Caco-2 (cell line): ENCODE measurements at regions not wholly inside any gene's neighbourhood (a gene's known extent, or its start where the extent isn't known, plus 50 kb on each side); places are given as distances from the start of the nearest gene placed in this dataset.

ENCODE experiments used
- BruUV-seq: library from RNA; stranded (reverse); fragments of 400-500 nt; replicated peaks from 2 replicates; lab custom pipeline; 2021; lab: Mats Ljungman, UMichigan
- CTCF ChIA-PET: fragments of 300-600 bp; sonication (Branson Sonifier 250); formaldehyde crosslinking; loops from one replicate; lab custom pipeline; 2022; ENCODE audit warnings: antibody characterized with exemption; lab: Charles Lee
- POLR2A ChIA-PET: fragments of 300-600 bp; sonication (Branson Sonifier 250); formaldehyde crosslinking; loops from one replicate; lab custom pipeline; 2022; ENCODE audit warnings: antibody characterized with exemption; lab: Charles Lee
- DNase-seq, 2 experiments: peaks; one replicate each; pipeline versions ENCODE4 v3.0.0 to v3.0.0-alpha.2; 2020 to 2022
- H3K27me3 ChIP-seq: replicated peaks from 2 replicates; pipeline ENCODE4 v1.6.0; 2011; ENCODE audit warnings: low read length; ENCODE audit not compliant: control insufficient read depth, insufficient read depth
- H3K36me3 ChIP-seq: 2 replicates; pipeline ENCODE4 v1.5.1; 2011; ENCODE audit warnings: low read length; ENCODE audit not compliant: control insufficient read depth, insufficient read depth
- H3K4me1 ChIP-seq: fragments of 250-450 bp; sonication (Bioruptor Pico); 2 replicates; pipeline ENCODE4 v1.5.1; 2020; ENCODE audit warnings: mild to moderate bottlenecking
- H3K4me3 ChIP-seq: 2 replicates; pipeline ENCODE4 v1.5.1; 2011; ENCODE audit warnings: low read depth, mild to moderate bottlenecking, control low read depth, low read length
- H3K9me3 ChIP-seq: fragments of 250-450 bp; sonication (Bioruptor Pico); 2 replicates; pipeline ENCODE4 v1.5.1; 2020; ENCODE audit warnings: mild to moderate bottlenecking, moderate library complexity
- H3K27ac Mint-ChIP-seq: one replicate; pipeline ENCODE4 v1.8.0; 2022; ENCODE audit warnings: mixed read lengths; ENCODE audit not compliant: unreplicated experiment
- H3K27me3 Mint-ChIP-seq: one replicate; pipeline ENCODE4 v1.8.0; 2022; ENCODE audit warnings: mixed read lengths; ENCODE audit not compliant: insufficient read depth, unreplicated experiment
- H3K36me3 Mint-ChIP-seq: one replicate; pipeline ENCODE4 v1.8.0; 2022; ENCODE audit warnings: mild to moderate bottlenecking, mixed read lengths; ENCODE audit not compliant: insufficient read depth, unreplicated experiment
- H3K4me1 Mint-ChIP-seq: one replicate; pipeline ENCODE4 v1.8.0; 2022; ENCODE audit warnings: low read depth, mixed read lengths; ENCODE audit not compliant: unreplicated experiment
- H3K4me3 Mint-ChIP-seq: one replicate; pipeline ENCODE4 v1.8.0; 2022; ENCODE audit warnings: mild to moderate bottlenecking, moderate library complexity, mixed read lengths; ENCODE audit not compliant: unreplicated experiment
- H3K9me3 Mint-ChIP-seq: one replicate; pipeline ENCODE4 v1.8.0; 2022; ENCODE audit warnings: mixed read lengths; ENCODE audit not compliant: unreplicated experiment
- intact Hi-C: fragments of 100-400 bp; cut with micrococcal nuclease; formaldehyde crosslinking; loops from one replicate; pipeline ENCODE4 v1.10.0; 2022; ENCODE audit not compliant: unreplicated experiment
- TF ChIP-seq, protein P1 (sequence below), 2 experiments: fragments of 200-600 bp in 1 of 2; IDR thresholded peaks; 1 replicate in 1 of 2; 2 replicates in 1 of 2; pipeline versions ENCODE4 v1.5.1 to v1.8.0; 2011 to 2022; ENCODE audit warnings: antibody characterized with exemption in 1 of 2, control low read depth in 1 of 2, inconsistent platforms in 1 of 2, low read depth in 1 of 2, low read length in 1 of 2, mild to moderate bottlenecking in 1 of 2, moderate library complexity in 1 of 2; ENCODE audit not compliant: insufficient read depth in 1 of 2, severe bottlenecking in 1 of 2, unreplicated experiment in 1 of 2

DNA sequence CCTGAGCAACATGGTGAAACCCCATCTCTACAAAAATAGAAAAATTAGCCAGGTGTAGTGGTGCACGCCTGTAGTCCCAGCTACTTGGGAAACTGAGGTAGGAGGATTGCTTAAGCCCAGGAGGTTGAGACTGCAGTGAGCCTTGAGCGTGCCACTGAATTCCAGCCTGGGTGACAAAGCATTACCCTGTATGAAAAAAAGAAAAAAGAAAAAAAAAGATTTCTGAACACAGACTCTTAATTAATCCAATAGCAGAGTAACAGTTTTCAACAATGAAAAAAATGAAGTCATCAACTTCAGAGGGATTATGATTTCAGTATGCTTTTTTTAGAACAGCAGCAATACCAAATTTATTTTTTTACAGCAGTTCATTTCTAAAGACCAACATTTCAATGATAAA, 118.8 kb upstream of the TNPO1 start:
- Histone ChIP-seq H3K4me3 (no peak overlapping the region), H3K27me3 (no peaks in the 10 kb centered on the region), H3K36me3 (no peaks in the 10 kb centered on the region), H3K9me3 (no peaks in the 10 kb centered on the region), H3K4me1 (no peaks in the 10 kb centered on the region)
- Mint-ChIP-seq H3K27ac (no peak overlapping the region), H3K27me3 (peaks cover 18% of the 10 kb centered on the region), H3K9me3 (no peaks in the 10 kb centered on the region), H3K4me3 (no peak overlapping the region), H3K36me3 (no peaks in the 10 kb centered on the region), H3K4me1 (no peaks in the 10 kb centered on the region)
- TF ChIP-seq, protein P1, sequence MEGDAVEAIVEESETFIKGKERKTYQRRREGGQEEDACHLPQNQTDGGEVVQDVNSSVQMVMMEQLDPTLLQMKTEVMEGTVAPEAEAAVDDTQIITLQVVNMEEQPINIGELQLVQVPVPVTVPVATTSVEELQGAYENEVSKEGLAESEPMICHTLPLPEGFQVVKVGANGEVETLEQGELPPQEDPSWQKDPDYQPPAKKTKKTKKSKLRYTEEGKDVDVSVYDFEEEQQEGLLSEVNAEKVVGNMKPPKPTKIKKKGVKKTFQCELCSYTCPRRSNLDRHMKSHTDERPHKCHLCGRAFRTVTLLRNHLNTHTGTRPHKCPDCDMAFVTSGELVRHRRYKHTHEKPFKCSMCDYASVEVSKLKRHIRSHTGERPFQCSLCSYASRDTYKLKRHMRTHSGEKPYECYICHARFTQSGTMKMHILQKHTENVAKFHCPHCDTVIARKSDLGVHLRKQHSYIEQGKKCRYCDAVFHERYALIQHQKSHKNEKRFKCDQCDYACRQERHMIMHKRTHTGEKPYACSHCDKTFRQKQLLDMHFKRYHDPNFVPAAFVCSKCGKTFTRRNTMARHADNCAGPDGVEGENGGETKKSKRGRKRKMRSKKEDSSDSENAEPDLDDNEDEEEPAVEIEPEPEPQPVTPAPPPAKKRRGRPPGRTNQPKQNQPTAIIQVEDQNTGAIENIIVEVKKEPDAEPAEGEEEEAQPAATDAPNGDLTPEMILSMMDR (IDR thresholded peaks at IDR 0.05; ENCODE audit: insufficient read depth in 1 of 2, low read depth in 1 of 2, low read length in 1 of 2, severe bottlenecking in 1 of 2, unreplicated experiment in 1 of 2), result no peak
- BruUV-seq, result no TSS peak
- ChIA-PET CTCF (no interaction called here), POLR2A (no interaction called here)
- intact Hi-C loops, result no loop called here
- DNase-seq, result no peak

DNA sequence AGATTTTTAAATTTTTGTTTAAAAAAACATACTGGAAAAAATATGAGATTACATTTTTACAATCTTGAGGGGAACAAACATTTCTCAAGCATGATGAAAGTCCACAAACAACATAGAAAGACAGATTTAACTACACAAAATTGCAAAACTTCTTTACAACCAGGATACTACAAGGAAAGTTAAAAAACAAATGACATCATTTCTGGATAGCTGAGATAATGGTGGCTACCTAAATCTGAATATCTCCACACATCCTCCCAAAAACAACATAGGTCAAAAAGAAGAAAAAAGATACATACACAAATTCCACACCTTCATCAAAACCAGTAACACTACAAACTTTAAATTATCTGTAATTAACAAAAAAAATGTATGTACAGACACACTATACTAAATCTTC, 120.8 kb upstream of the TNPO1 start:
- TF ChIP-seq, protein P1 (IDR thresholded peaks at IDR 0.05; ENCODE audit: insufficient read depth in 1 of 2, low read depth in 1 of 2, low read length in 1 of 2, severe bottlenecking in 1 of 2, unreplicated experiment in 1 of 2), result no peak
- H3K27me3 ChIP-seq, result no peaks in the 10 kb centered on the region
- POLR2A ChIA-PET, result no interaction called here
- CTCF ChIA-PET, result no interaction called here
- H3K4me3 Mint-ChIP-seq, result no peak overlapping the region
- H3K4me3 ChIP-seq, result no peak overlapping the region
- intact Hi-C loops, result no loop called here
- no peaks in the 10 kb centered on the region for H3K4me1 ChIP-seq
- no peaks in the 10 kb centered on the region for H3K36me3 Mint-ChIP-seq
- no peaks in the 10 kb centered on the region for H3K4me1 Mint-ChIP-seq
- no peak overlapping the region for H3K27ac Mint-ChIP-seq
- BruUV-seq, result no TSS peak
- H3K9me3 Mint-ChIP-seq, result no peaks in the 10 kb centered on the region
- no peak for DNase-seq
- H3K27me3 Mint-ChIP-seq, result peaks cover 20% of the 10 kb centered on the region
- H3K36me3 ChIP-seq, result no peaks in the 10 kb centered on the region
- no peaks in the 10 kb centered on the region for H3K9me3 ChIP-seq

DNA sequence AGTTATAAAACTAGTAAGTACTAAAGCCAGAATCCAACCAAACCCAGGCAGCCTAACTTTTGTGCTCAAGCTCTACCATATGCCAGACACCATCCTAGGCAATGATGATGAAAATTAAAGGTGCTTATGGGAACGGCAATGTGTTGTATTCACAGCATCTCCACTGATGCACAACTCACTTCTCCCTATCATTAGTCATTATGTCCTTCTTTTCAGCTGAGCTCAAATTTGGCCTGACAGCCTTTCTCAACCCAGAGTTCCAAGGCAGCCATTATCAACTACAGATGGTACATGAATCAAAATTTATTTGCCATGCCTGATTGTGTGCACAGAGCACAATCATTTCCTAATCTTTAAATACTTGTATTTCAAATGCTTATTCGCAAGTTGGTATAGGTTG, 121.6 kb upstream of the TNPO1 start:
- H3K9me3 Mint-ChIP-seq, result no peaks in the 10 kb centered on the region
- POLR2A ChIA-PET, result no interaction called here
- CTCF ChIA-PET, result no interaction called here

More for the DNA sequence above, 121.6 kb upstream of the TNPO1 start:
- H3K36me3 ChIP-seq, result no peaks in the 10 kb centered on the region
- no peaks in the 10 kb centered on the region for H3K9me3 ChIP-seq
- no peak for DNase-seq
- TF ChIP-seq, protein P1 (IDR thresholded peaks at IDR 0.05; ENCODE audit: insufficient read depth in 1 of 2, low read depth in 1 of 2, low read length in 1 of 2, severe bottlenecking in 1 of 2, unreplicated experiment in 1 of 2), result no peak
- H3K4me3 ChIP-seq, result no peak overlapping the region
- no peaks in the 10 kb centered on the region for H3K4me1 Mint-ChIP-seq
- no peak overlapping the region for H3K27ac Mint-ChIP-seq
- no peaks in the 10 kb centered on the region for H3K36me3 Mint-ChIP-seq
- H3K27me3 ChIP-seq, result no peaks in the 10 kb centered on the region
- peaks cover 20% of the 10 kb centered on the region for H3K27me3 Mint-ChIP-seq
- no peaks in the 10 kb centered on the region for H3K4me1 ChIP-seq
- BruUV-seq, result no TSS peak
- no peak overlapping the region for H3K4me3 Mint-ChIP-seq
- intact Hi-C loops, result no loop called here
